Hepatic stellate cell (primary cell): ENCODE measurements at regions not wholly inside any gene's neighbourhood (a gene's known extent, or its start where the extent isn't known, plus 50 kb on each side); places are given as distances from the start of the nearest gene placed in this dataset.

Experiments
- DNase-seq: peaks from one replicate; pipeline ENCODE4 v3.0.0; 2011; ENCODE audit warnings: low spot score

- no peak for DNase-seq
Observed at GRCh38 chr1:56442290-56442877, 137.0 kb downstream of the PLPP3 start.

DNA sequence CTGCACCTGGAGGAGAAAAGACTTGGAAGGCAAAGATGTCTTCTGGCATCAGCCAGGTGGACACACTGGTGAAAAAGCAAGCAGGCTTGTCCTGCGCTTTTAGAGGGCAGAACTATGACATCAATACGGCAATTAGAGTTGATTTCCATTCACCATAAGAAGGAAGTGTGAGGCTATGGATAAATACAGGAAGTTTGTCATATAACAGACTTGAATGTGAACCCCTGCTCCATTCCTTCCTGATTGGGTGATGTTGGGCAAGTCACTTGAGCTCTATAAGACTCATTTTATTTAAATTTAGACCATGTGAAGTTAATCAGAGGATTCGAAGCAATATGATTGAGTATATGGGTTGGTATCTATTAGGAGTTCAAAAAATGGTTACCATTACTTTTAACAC is 137.8 kb downstream of the PLPP3 start:
- no peak for DNase-seq

DNA sequence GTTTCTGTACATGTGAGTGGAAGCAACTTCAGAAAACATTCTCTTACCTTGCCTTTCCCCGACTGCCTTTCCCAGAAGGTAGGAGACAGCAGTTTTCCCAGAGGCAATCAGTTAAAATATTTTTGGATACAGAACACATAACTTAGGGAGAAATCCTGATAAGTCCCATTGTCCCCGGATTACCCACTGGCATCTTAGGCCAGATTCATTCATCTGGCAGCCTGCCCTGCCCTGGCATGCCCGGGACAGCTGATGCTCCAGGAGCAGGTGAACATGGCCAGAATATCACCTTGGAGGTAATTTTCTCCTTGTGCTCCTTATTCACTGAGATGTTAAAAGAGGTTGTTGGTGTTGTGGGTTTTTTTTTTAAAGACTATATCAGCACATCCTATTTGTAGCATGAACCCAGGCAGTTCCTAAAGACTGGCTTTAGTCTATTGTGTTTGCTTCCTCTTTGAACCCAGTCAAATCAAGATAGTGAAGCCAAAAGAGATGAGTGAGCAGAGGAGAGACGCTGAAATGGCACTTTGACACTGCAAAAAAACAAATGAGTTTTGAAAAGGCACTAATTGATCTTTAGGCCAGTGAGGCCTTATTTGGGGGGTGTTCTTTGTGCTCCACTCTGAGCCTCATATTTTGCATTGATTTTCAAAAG is 139.6 kb downstream of the PLPP3 start:
- no peak for DNase-seq

DNA sequence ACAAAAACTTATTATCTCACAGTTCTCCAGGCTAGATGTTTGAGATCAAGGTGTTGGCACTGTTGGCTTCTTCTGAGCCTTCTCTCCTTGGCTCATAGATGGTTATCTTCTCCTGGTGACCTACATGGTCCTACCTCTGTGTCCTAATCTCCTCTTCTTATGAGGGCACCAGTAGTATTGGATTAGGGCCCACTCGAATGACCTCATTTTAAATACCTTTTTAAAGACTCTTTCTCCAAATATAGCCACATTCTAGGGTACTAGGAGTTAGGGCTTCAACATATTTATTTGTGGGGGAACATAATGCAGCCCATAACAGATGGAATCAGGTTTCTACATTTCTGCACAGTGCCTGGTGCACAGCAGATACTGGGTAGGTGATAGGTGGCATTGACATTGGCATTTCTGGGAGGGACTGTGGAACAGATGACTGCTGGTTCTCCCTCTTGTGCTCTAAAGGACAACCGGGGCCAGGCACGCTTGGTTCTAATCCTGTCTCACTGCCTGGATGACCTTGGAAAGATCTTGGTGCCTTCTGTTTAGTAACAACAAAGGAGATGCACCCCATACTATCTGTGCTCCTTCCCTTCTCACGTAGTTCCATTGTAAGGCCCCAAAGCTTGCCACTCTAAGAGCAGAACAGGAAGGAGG is 140.3 kb downstream of the PLPP3 start:
- no peak for DNase-seq

DNA sequence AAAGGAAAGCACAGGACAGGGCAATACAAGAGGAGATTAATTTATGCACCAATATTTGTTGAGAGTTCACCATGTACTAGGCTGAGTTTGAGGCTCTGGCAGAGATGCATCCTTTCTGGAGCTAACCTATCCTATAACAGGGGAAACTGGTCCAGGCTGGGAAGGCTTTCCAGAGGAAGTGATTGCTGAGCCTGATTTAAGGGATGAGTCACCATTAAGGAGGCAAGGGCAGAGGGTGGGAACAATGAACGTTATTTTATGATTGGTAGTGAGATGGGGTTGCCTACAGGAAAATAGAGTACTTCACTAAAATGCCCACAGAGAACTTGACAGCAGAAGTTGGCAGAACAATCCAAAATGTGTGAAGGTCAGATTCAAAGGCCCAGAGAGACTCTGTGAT is 141.4 kb downstream of the PLPP3 start:
- no peak for DNase-seq

DNA sequence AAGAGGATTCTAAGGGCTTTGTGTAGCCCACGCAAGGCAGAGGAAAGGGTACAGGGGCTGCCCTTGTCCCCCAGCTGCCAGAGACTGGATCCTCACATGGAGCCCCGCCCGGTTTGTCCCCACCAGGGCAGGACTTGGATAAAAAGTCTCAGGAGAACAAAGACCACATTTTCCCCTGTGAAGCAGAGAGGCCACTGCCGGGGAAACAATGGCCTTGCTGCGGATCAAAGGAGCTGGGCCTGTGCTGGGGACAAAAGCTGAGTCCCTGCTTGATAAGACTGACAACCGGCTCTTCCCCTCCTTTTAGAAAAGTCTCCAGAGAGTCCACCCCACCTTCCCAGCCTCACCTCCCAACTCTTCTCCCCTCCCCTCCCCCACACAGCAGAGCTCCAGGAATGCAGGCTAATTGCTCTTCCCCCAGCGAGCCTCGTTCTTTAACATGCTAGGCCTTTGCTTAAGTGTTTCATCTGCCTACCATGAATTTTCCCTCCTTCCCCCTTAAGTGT is 142.4 kb downstream of the PLPP3 start:
- no peak for DNase-seq

GRCh38 chr1:56436296-56436695 is 143.1 kb downstream of the PLPP3 start:
- DNase-seq = no peak

GRCh38 chr1:56435434-56436262 is 143.7 kb downstream of the PLPP3 start:
- DNase-seq = no peak

DNA sequence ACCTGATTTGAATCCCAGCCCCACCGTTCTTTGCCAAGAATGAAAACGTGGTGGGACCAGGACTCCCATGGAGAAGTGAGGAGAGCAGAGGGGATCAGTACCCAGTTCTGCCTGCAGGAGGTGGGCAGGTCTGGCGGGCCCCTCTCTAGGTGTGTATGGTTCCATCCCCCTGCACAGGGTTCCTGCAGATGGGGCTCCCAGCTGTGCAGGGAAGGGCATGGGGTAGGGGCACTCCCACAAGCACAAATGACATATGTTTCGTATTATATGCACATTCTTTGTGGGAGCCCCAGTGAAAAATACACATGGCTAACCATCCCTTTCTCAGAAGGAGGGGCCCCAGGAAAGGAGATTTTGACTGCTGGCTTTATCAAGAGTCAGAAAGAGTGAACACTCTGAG is 144.6 kb downstream of the PLPP3 start:
- no peak for DNase-seq

- no peak for DNase-seq
Observed at GRCh38 chr1:56434025-56434424, 145.3 kb downstream of the PLPP3 start.

GRCh38 chr1:56433056-56433577 is 146.2 kb downstream of the PLPP3 start:
- no peak for DNase-seq

DNA sequence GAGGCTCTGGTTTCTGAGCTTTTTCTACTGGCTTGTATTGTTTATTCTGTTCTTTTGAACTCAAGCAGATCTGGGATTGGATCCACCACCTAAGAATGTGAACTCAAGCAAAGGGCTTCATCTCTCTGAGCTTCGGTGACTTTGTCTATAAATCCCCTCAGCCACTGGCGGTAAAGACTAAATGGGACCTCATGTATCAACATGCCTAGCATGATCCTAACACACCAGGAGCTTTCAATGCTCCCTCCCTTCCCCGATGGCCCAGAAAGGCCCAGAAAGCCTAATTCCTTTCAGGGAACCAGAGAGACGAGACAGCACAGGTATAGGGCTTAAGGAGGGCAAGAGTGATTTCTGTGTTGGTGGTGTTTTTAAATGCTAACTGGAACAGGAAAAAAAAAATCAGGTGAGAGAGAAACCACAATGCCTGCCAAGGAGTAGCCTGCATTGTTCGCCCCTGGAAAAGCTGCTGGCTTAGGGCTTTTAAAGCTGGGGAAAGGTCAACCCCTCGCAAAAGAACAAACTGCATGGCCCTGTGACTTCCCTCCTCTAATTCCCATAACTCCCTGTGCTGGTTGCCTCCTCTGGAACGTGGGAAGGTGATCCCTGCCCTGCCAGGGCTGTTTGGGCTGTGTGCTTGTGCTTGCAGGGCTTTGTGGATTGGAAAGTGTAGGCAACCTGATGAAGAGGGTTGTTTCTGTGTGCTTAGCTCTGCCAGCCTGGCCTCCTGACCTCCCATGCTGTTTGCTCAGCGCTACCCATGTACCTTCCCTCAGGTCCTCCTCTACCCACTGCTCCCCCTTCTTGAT is 147.0 kb downstream of the PLPP3 start:
- no peak for DNase-seq

DNA sequence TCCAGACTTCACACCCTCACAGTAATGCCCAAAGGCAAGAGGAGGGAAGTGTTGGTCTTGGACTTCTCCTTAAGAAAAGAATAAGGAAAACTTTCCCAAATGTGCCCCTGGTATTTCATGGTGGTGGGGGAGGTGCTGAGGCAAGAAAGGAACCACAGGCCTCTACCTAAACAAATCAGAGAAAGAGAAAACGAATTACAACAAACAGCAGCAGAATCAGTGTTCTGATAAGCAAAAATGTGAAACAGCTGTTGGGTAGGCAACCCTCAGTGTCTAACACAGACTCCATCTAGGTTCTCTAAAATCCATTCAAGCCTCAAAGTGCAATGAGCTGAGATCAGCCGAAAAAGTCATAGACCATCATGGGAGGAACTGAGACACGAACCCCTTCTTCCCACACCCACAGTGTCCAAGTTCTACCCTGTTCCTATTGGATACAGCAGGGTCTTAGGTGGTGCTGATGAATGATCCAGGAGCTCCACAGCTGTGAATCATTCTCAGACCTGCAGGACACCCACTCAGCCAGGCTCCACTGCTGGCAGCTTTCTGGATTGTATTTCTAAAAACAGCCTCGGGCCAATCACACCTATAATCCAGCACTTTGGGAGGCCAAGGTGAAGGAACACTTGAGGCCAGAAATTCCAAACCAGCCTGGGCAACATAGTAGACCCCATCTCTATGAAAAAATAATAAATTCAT is 149.1 kb downstream of the PLPP3 start:
- DNase-seq = no peak

- no peak for DNase-seq
Observed at GRCh38 chr1:56429288-56429687, 150.1 kb downstream of the PLPP3 start.

GRCh38 chr1:56426587-56427381 is 152.6 kb downstream of the PLPP3 start:
- no peak for DNase-seq

GRCh38 chr1:56425494-56426037 is 153.8 kb downstream of the PLPP3 start:
- no peak for DNase-seq

DNA sequence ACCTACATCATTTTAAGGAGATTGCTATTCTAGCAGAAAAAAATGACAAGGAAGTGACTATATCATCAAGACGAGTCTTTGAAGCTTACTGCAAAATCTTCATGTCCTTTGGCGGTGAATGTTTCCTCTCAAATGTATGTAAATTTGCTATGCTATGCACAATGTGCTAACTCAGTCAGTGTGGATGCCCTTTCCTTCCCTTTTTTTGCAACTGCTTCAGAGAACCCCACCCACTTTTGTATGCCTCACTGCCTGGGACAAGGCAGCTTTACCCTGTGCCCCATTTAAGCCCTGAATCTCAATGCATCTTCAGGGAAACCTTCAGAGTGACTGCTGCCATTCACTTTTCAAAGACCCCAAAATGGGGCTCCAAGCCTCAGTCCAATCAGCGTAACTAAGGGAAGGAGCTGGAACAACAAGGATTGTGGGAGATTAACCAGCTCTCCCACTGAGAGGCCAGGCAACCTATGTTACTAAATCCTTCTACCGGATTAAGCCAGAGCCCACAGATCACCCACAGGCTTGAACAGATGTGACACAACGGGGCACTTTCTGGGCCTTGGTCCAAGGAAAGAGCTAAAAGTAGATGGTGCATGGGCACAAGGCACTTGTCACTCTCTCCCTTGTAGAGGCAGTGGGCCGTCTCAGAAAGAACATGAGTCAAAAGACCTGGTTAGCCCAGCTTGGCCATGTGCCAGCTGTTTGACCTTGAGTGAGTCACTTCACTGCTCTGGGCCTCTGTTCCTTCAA is 154.4 kb downstream of the PLPP3 start:
- no peak for DNase-seq

DNA sequence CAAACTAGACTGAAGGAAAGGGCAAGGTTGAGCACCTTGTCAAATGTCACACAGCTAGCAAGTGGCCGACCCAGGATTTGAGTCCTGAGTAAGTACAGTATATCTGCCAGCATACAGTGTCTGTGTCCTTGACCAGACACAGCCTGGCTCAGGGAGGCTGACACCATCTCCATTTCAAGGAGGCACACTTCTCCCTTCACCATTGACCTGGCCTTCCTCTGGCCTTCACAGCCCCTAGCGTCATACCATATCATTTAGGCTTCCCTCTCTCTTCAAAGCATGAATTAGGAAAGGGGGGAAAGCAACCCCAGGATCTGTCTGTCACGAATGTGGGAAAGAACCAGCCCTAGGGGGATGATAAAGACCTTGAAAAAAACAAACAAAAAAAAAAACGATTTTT is 155.6 kb downstream of the PLPP3 start:
- DNase-seq = no peak

- DNase-seq = no peak
Observed at GRCh38 chr1:56418151-56418631, 161.2 kb downstream of the PLPP3 start.
